ENCODE measurements at regions not wholly inside any gene's neighbourhood (a gene's known extent, or its start where the extent isn't known, plus 50 kb on each side); places are given as distances from the start of the nearest gene placed in this dataset.

DNA sequence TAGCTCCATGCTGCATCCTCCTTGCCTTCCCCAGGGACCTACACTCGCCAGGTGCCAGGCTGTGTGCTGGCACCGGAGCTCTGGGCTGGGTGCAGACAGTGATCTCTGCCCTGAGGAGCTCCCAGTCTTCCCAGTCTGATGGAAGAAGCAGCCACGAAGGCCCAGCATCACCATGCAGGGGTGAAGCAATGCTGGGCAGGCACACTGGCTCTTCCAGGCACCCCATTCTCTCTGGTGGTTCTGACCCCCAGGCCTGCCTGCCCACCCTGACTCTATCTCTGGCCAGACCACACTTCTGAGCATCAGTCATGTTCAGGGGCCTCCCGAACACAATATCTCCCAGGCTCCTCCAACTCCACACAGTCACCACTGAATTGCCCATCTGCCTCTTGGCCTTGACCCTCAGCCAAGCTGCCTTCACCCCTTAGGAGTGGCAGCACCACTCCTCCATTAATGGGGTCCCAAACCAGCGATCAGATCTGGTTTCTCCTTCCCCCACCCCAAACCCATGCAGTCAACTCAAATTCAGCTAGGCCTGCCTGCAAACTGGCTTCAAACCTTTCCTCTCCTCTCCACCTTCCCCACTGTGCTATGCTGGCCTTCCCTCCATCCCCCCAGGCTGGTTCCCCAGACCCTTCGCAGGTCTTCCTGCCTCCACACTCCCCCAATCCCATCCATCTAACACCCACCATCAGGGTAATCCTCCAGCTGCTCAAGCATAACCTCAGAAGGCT, 102.7 kb upstream of the MVB12B start:
- CTCF ChIA-PET (ENCODE audit: low intra/inter-chr PET ratio), result no interaction called here
- TF ChIP-seq HDAC1 (IDR thresholded peaks at IDR 0.05) (no peak), ZNF551 (CRISPR knock-in tag; IDR thresholded peaks at IDR 0.05) (no peak), NFYB (IDR thresholded peaks at IDR 0.05; ENCODE audit: extremely low read depth, insufficient read length) (no peak), WHSC1 (IDR thresholded peaks at IDR 0.05; ENCODE audit: low read length) (no peak), ZKSCAN3 (CRISPR knock-in tag; IDR thresholded peaks at IDR 0.05) (no peak), ZNF274 (IDR thresholded peaks at IDR 0.05; ENCODE audit: borderline replicate concordance, low read depth, low read length) (no peak), SOX6 (IDR thresholded peaks at IDR 0.05) (no peak), RBM15 (IDR thresholded peaks at IDR 0.05; ENCODE audit: insufficient read depth, low read length) (no peak), TRIM28 (IDR thresholded peaks at IDR 0.05) (no peak), PHTF2 (CRISPR knock-in tag; IDR thresholded peaks at IDR 0.05) (no peak)
- TF ChIP-seq, protein P1, sequence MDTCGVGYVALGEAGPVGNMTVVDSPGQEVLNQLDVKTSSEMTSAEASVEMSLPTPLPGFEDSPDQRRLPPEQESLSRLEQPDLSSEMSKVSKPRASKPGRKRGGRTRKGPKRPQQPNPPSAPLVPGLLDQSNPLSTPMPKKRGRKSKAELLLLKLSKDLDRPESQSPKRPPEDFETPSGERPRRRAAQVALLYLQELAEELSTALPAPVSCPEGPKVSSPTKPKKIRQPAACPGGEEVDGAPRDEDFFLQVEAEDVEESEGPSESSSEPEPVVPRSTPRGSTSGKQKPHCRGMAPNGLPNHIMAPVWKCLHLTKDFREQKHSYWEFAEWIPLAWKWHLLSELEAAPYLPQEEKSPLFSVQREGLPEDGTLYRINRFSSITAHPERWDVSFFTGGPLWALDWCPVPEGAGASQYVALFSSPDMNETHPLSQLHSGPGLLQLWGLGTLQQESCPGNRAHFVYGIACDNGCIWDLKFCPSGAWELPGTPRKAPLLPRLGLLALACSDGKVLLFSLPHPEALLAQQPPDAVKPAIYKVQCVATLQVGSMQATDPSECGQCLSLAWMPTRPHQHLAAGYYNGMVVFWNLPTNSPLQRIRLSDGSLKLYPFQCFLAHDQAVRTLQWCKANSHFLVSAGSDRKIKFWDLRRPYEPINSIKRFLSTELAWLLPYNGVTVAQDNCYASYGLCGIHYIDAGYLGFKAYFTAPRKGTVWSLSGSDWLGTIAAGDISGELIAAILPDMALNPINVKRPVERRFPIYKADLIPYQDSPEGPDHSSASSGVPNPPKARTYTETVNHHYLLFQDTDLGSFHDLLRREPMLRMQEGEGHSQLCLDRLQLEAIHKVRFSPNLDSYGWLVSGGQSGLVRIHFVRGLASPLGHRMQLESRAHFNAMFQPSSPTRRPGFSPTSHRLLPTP (IDR thresholded peaks at IDR 0.05; ENCODE audit: borderline replicate concordance, extremely low read depth, insufficient read length), result no peak
- TF ChIP-seq, protein P2, sequence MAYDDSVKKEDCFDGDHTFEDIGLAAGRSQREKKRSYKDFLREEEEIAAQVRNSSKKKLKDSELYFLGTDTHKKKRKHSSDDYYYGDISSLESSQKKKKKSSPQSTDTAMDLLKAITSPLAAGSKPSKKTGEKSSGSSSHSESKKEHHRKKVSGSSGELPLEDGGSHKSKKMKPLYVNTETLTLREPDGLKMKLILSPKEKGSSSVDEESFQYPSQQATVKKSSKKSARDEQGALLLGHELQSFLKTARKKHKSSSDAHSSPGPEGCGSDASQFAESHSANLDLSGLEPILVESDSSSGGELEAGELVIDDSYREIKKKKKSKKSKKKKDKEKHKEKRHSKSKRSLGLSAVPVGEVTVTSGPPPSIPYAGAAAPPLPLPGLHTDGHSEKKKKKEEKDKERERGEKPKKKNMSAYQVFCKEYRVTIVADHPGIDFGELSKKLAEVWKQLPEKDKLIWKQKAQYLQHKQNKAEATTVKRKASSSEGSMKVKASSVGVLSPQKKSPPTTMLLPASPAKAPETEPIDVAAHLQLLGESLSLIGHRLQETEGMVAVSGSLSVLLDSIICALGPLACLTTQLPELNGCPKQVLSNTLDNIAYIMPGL (CRISPR knock-in tag; IDR thresholded peaks at IDR 0.05), result no peak
- no peaks in the 10 kb centered on the region; a peak in 1 of 5 replicates for H3K4me1 ChIP-seq (replicated peaks in 1 of 2; ENCODE audit: control insufficient read depth in 2 of 2, insufficient read depth in 2 of 2, low read length in 2 of 2)
- H3K27ac ChIP-seq (ENCODE audit: extremely low read depth, low read depth, low read length), result no peak overlapping the region
- no peak for FAIRE-seq
- POLR2A ChIA-PET, result no interaction called here
- H3K4me3 ChIP-seq, result no peak overlapping the region
- H3K27me3 ChIP-seq (ENCODE audit: control insufficient read depth in 2 of 2, insufficient read depth in 2 of 2, low read length in 2 of 2), result peaks cover 0 to 48% of the 10 kb centered on the region in 2 experiments; a peak in 3 of 5 replicates
- H3K36me3 ChIP-seq (ENCODE audit: control insufficient read depth, insufficient read depth, low read length), result no peaks in the 10 kb centered on the region
- H3K9me1 ChIP-seq (ENCODE audit: control insufficient read depth, insufficient read depth, low read length), result no peaks in the 10 kb centered on the region
- H4K20me1 ChIP-seq (replicated peaks; ENCODE audit: control insufficient read depth, insufficient read depth, low read length), result peaks cover 5% of the 10 kb centered on the region; the same call in 1 of the 2 replicates
- H2AFZ ChIP-seq (ENCODE audit: low read depth, low read length), result no peak overlapping the region
- no peaks in the 10 kb centered on the region for H3K9me3 ChIP-seq (replicated peaks; ENCODE audit: control insufficient read depth, insufficient read depth, low read depth, low read length)
- no peak for ATAC-seq
- intact Hi-C loops (cut with micrococcal nuclease) (no loop called here), in situ Hi-C loops (cut with MboI) (no loop called here)
- WGBS (ENCODE audit: insufficient coverage, low coverage, missing lambda C conversion rate), result 0% methylated on average over 5 of the region's 6 CpGs
- no peak overlapping the region for H3K4me2 ChIP-seq (ENCODE audit: insufficient read depth, low read length)
- H3K79me2 ChIP-seq (ENCODE audit: control insufficient read depth, insufficient read depth, low read length), result no peaks in the 10 kb centered on the region
- BruUV-seq (replicated peaks), result no TSS peak
- DNase-seq (ENCODE audit: extremely low read depth in 1 of 4, low spot score in 3 of 4), result no peak
- H3K9ac ChIP-seq (ENCODE audit: insufficient read depth in 1 of 2, low read depth in 2 of 2, low read length in 2 of 2), result no peak overlapping the region

Measured in K562 (cell line).